Neural progenitor cell (in vitro differentiated cells): ENCODE measurements at regions not wholly inside any gene's neighbourhood (a gene's known extent, or its start where the extent isn't known, plus 50 kb on each side); places are given as distances from the start of the nearest gene placed in this dataset.

Experiments
- DNase-seq: peaks from one replicate; pipeline ENCODE4 v3.0.0-alpha.2; 2016; ENCODE audit warnings: low spot score
- H2AFZ ChIP-seq: fragments of 200-600 bp; sonication (generic); replicated peaks from 2 replicates; pipeline ENCODE4 v1.6.1; 2016; ENCODE audit warnings: antibody characterized with exemption
- H3F3A ChIP-seq: fragments of 200-600 bp; sonication (generic); 2 replicates; pipeline ENCODE4 v1.6.1; 2016; ENCODE audit warnings: antibody characterized with exemption, low read depth
- H3K27ac ChIP-seq: fragments of 200-600 bp; sonication (generic); 2 replicates; pipeline ENCODE4 v1.5.1; 2016; ENCODE audit warnings: mild to moderate bottlenecking
- H3K27me3 ChIP-seq: fragments of 200-600 bp; sonication (generic); 2 replicates; pipeline ENCODE4 v1.6.1; 2016; ENCODE audit warnings: mild to moderate bottlenecking, moderate library complexity
- H3K36me3 ChIP-seq: fragments of 200-600 bp; sonication (generic); 2 replicates; pipeline ENCODE4 v1.5.1; 2016
- H3K4me1 ChIP-seq: fragments of 200-600 bp; sonication (generic); 2 replicates; pipeline ENCODE4 v1.6.1; 2016; ENCODE audit warnings: mixed run types
- H3K4me2 ChIP-seq: fragments of 200-600 bp; sonication (generic); 2 replicates; pipeline ENCODE4 v1.6.1; 2016
- H3K4me3 ChIP-seq: fragments of 200-600 bp; sonication (generic); 2 replicates; pipeline ENCODE4 v1.5.1; 2016
- H3K79me2 ChIP-seq: fragments of 200-600 bp; sonication (generic); 2 replicates; pipeline ENCODE4 v1.6.1; 2016; ENCODE audit warnings: low read depth
- H3K9ac ChIP-seq: fragments of 200-600 bp; sonication (generic); 2 replicates; pipeline ENCODE4 v1.6.1; 2016
- H3K9me3 ChIP-seq: fragments of 200-600 bp; sonication (generic); 2 replicates; pipeline ENCODE4 v1.5.1; 2016; ENCODE audit warnings: low read depth
- H4K20me1 ChIP-seq: fragments of 200-600 bp; sonication (generic); 2 replicates; pipeline ENCODE4 v1.6.1; 2016; ENCODE audit warnings: low read depth
- H3K27ac Mint-ChIP-seq: 3 replicates; pipeline ENCODE4 v1.8.0; 2021; ENCODE audit warnings: mixed read lengths
- H3K27me3 Mint-ChIP-seq: 2 replicates; pipeline ENCODE4 v1.8.0; 2022; ENCODE audit warnings: low read depth, mild to moderate bottlenecking, inconsistent platforms, moderate library complexity, mixed read lengths; ENCODE audit not compliant: insufficient read depth
- H3K36me3 Mint-ChIP-seq: 3 replicates; pipeline ENCODE4 v1.8.0; 2021; ENCODE audit warnings: mixed read lengths
- H3K4me1 Mint-ChIP-seq: 3 replicates; pipeline ENCODE4 v1.8.0; 2021; ENCODE audit warnings: mixed read lengths
- H3K4me3 Mint-ChIP-seq: 3 replicates; pipeline ENCODE4 v1.8.0; 2021; ENCODE audit warnings: mild to moderate bottlenecking, moderate library complexity, mixed read lengths
- H3K9me3 Mint-ChIP-seq: 3 replicates; pipeline ENCODE4 v1.8.0; 2020; ENCODE audit warnings: mixed read lengths
- CTCF ChIP-seq: fragments of 200-600 bp; sonication (generic); IDR thresholded peaks from 2 replicates; pipeline ENCODE4 v1.5.1; 2017; ENCODE audit warnings: antibody characterized with exemption, mild to moderate bottlenecking
- EZH2 ChIP-seq: fragments of 200-600 bp; sonication (generic); IDR thresholded peaks from 2 replicates; pipeline ENCODE4 v1.6.1; 2017; ENCODE audit warnings: antibody characterized with exemption, mild to moderate bottlenecking, moderate library complexity
- EZH2phosphoT487 ChIP-seq: fragments of 200-600 bp; sonication (generic); IDR thresholded peaks from 2 replicates; pipeline ENCODE4 v1.6.1; 2017; ENCODE audit warnings: antibody characterized with exemption

GRCh38 chr3:193989186-193989585, 146.8 kb upstream of the HES1 start:
- no peaks in the 10 kb centered on the region for H3K79me2 ChIP-seq
- H3K36me3 ChIP-seq: no peaks in the 10 kb centered on the region
- TF ChIP-seq CTCF (no peak), EZH2phosphoT487 (no peak), EZH2 (no peak)
- no peak overlapping the region for H3K27ac ChIP-seq
- no peaks in the 10 kb centered on the region for H3K27me3 ChIP-seq
- Mint-ChIP-seq H3K9me3 (peaks cover 15% of the 10 kb centered on the region), H3K27ac (no peak overlapping the region), H3K27me3 (peaks cover 10% of the 10 kb centered on the region), H3K4me3 (no peak overlapping the region), H3K36me3 (peaks cover 3% of the 10 kb centered on the region), H3K4me1 (peaks cover 23% of the 10 kb centered on the region)
- no peak overlapping the region for H3K9ac ChIP-seq
- no peaks in the 10 kb centered on the region for H4K20me1 ChIP-seq
- DNase-seq: no peak
- H3K4me2 ChIP-seq: no peak overlapping the region
- H3F3A ChIP-seq: no peaks in the 10 kb centered on the region
- H3K9me3 ChIP-seq: peaks cover 4% of the 10 kb centered on the region
- no peak overlapping the region for H3K4me3 ChIP-seq
- H2AFZ ChIP-seq: no peak overlapping the region
- H3K4me1 ChIP-seq: peaks cover 26% of the 10 kb centered on the region

GRCh38 chr3:193991666-193992424, 144.1 kb upstream of the HES1 start:
- DNase-seq: no peak
- peaks cover 33% of the 10 kb centered on the region for H3K4me1 Mint-ChIP-seq
- H3K79me2 ChIP-seq: no peaks in the 10 kb centered on the region
- no peaks in the 10 kb centered on the region for H3K36me3 ChIP-seq
- H2AFZ ChIP-seq: no peak overlapping the region
- peaks cover 45% of the 10 kb centered on the region for H3K4me1 ChIP-seq
- H3K27me3 Mint-ChIP-seq: peaks cover 11% of the 10 kb centered on the region
- H3F3A ChIP-seq: peaks cover 13% of the 10 kb centered on the region
- H3K27ac ChIP-seq: no peak overlapping the region
- no peaks in the 10 kb centered on the region for H3K27me3 ChIP-seq
- no peak overlapping the region for H3K9ac ChIP-seq
- no peak overlapping the region for H3K4me3 ChIP-seq
- peaks cover 3% of the 10 kb centered on the region for H3K36me3 Mint-ChIP-seq
- TF ChIP-seq EZH2 (no peak), CTCF (no peak), EZH2phosphoT487 (no peak)
- H3K27ac Mint-ChIP-seq: no peak overlapping the region
- no peak overlapping the region for H3K4me2 ChIP-seq
- H3K9me3 ChIP-seq: peaks cover 4% of the 10 kb centered on the region
- H3K9me3 Mint-ChIP-seq: peaks cover 12% of the 10 kb centered on the region
- H4K20me1 ChIP-seq: no peaks in the 10 kb centered on the region
- H3K4me3 Mint-ChIP-seq: no peak overlapping the region

GRCh38 chr3:193992425-193993037, 143.4 kb upstream of the HES1 start:
- Histone ChIP-seq H3K9me3 (peaks cover 4% of the 10 kb centered on the region), H3K4me2 (no peak overlapping the region), H3K9ac (no peak overlapping the region), H3K27ac (no peak overlapping the region), H3K79me2 (no peaks in the 10 kb centered on the region), H3K4me1 (peaks cover 48% of the 10 kb centered on the region), H4K20me1 (no peaks in the 10 kb centered on the region), H3K4me3 (no peak overlapping the region), H3F3A (peaks cover 20% of the 10 kb centered on the region), H3K27me3 (no peaks in the 10 kb centered on the region), H2AFZ (no peak overlapping the region), H3K36me3 (no peaks in the 10 kb centered on the region)
- no peak for DNase-seq
- H3K4me3 Mint-ChIP-seq: no peak overlapping the region
- H3K27ac Mint-ChIP-seq: no peak overlapping the region
- peaks cover 3% of the 10 kb centered on the region for H3K36me3 Mint-ChIP-seq
- no peak for TF ChIP-seq EZH2phosphoT487
- TF ChIP-seq CTCF: no peak
- TF ChIP-seq EZH2: no peak
- peaks cover 34% of the 10 kb centered on the region for H3K4me1 Mint-ChIP-seq
- H3K9me3 Mint-ChIP-seq: peaks cover 12% of the 10 kb centered on the region
- H3K27me3 Mint-ChIP-seq: peaks cover 12% of the 10 kb centered on the region
